ENCODE measurements at regions not wholly inside any gene's neighbourhood (a gene's known extent, or its start where the extent isn't known, plus 50 kb on each side); places are given as distances from the start of the nearest gene placed in this dataset.

DNA sequence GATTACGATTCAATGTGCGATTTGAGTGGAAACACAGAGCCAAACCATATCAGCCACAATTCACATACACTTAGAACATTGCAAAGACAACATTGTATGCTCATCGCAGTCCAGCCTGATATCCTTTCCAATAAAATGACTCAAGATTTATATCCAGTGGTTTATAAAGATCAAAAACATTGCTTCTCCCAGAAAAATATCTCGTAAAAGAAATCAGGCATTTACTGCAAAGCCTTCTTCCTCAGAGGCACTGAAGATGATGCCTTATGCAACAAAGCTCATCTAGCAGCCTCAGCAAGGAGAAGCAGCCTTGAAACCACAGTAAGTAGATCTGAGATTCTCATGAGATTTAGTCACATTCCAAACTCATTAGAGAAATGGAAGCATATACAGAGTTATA is 523.8 kb downstream of the ELAVL2 start:
- H3K9me3 Mint-ChIP-seq (ENCODE audit: low read depth): no peaks in the 10 kb centered on the region
- peaks cover 3% of the 10 kb centered on the region for H3K27me3 Mint-ChIP-seq (ENCODE audit: low read depth)
- no peak overlapping the region for H3K4me3 Mint-ChIP-seq (ENCODE audit: unreplicated experiment)
- no peaks in the 10 kb centered on the region for H3K36me3 Mint-ChIP-seq (ENCODE audit: low read depth)
- no peaks in the 10 kb centered on the region for H3K4me1 Mint-ChIP-seq (ENCODE audit: low read depth)
- DNase-seq (ENCODE audit: low spot score): no peak
- no peak for TF ChIP-seq CTCF (IDR thresholded peaks at IDR 0.05)
- no peak overlapping the region for H3K27ac Mint-ChIP-seq (ENCODE audit: unreplicated experiment)

GRCh38 chr9:23306731-23307130 is 519.3 kb downstream of the ELAVL2 start:
- H3K4me1 Mint-ChIP-seq (ENCODE audit: low read depth): no peaks in the 10 kb centered on the region
- no peak overlapping the region for H3K27ac Mint-ChIP-seq (ENCODE audit: unreplicated experiment)
- no peak for TF ChIP-seq CTCF (IDR thresholded peaks at IDR 0.05)
- DNase-seq (ENCODE audit: low spot score): no peak
- H3K9me3 Mint-ChIP-seq (ENCODE audit: low read depth): peaks cover 3% of the 10 kb centered on the region
- peaks cover 5% of the 10 kb centered on the region for H3K27me3 Mint-ChIP-seq (ENCODE audit: low read depth)
- H3K36me3 Mint-ChIP-seq (ENCODE audit: low read depth): no peaks in the 10 kb centered on the region
- no peak overlapping the region for H3K4me3 Mint-ChIP-seq (ENCODE audit: unreplicated experiment)

DNA sequence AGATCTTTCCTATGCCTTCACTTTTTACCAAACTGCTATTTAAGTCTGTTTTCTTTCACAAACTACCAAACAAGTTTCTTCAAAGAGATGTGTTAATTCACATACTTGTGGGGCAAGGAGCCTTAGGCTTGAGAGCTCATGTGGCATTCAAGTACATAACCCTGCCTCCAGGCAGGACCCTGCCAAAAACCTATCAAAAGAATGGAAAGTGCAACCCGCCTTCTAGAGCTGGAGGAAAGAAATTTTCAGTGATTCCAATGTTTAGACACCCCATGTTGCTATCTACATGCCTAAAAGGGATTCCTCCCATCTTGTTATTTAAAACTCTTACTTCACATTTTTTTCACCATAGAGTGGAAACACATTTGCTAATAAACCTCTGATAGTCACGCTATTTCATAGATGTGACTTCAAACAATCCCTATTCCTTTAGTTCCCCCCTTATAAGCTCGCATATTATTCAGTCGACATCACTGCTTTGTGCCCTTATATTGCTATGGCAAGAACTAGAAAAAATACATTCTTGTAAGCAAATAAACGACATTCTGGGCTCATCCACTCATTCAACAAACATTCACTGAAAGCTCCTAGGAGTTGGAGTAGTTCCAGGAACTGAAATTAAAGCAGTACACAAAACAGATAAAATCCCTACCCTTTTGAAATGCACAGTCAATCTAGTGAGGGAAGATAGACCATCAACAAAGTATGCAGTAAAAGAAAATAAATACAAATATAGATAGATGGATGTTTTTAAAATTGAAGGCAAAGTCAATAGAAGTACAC is 518.1 kb downstream of the ELAVL2 start:
- Mint-ChIP-seq H3K36me3 (ENCODE audit: low read depth) (no peaks in the 10 kb centered on the region), H3K27me3 (ENCODE audit: low read depth) (peaks cover 3% of the 10 kb centered on the region), H3K9me3 (ENCODE audit: low read depth) (peaks cover 3% of the 10 kb centered on the region), H3K4me3 (ENCODE audit: unreplicated experiment) (no peak overlapping the region), H3K4me1 (ENCODE audit: low read depth) (no peaks in the 10 kb centered on the region), H3K27ac (ENCODE audit: unreplicated experiment) (no peak overlapping the region)
- no peak for DNase-seq (ENCODE audit: low spot score)
- no peak for TF ChIP-seq CTCF (IDR thresholded peaks at IDR 0.05)

- Mint-ChIP-seq H3K27ac (ENCODE audit: unreplicated experiment) (no peak overlapping the region), H3K27me3 (ENCODE audit: low read depth) (peaks cover 3% of the 10 kb centered on the region), H3K36me3 (ENCODE audit: low read depth) (no peaks in the 10 kb centered on the region), H3K4me1 (ENCODE audit: low read depth) (no peaks in the 10 kb centered on the region), H3K4me3 (ENCODE audit: unreplicated experiment) (no peak overlapping the region), H3K9me3 (ENCODE audit: low read depth) (peaks cover 3% of the 10 kb centered on the region)
- DNase-seq (ENCODE audit: low spot score): no peak
- TF ChIP-seq CTCF (IDR thresholded peaks at IDR 0.05): no peak
These were observed 516.2 kb downstream of the ELAVL2 start for GRCh38 chr9:23309800-23310199.

DNA sequence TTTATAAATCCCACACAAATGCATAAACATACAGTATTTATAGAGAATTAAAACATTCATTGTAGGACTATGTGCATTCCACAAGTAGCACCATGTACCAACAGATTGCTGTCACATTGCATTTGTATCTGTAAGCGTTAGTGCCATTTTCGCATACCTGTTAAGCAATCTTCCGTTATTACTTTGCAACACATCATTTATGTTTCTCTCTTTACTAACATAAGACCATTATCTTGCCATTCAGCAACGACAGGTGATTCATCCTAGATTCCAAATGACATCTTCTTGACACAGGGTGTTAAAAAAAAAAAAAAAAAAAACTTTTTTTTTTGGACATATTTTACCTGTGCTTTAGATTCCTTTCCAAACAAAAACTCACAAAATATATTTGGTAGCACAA is 511.8 kb downstream of the ELAVL2 start:
- TF ChIP-seq CTCF (IDR thresholded peaks at IDR 0.05): no peak
- H3K4me3 Mint-ChIP-seq (ENCODE audit: unreplicated experiment): no peak overlapping the region
- H3K36me3 Mint-ChIP-seq (ENCODE audit: low read depth): no peaks in the 10 kb centered on the region
- no peaks in the 10 kb centered on the region for H3K9me3 Mint-ChIP-seq (ENCODE audit: low read depth)
- H3K27ac Mint-ChIP-seq (ENCODE audit: unreplicated experiment): no peak overlapping the region
- H3K4me1 Mint-ChIP-seq (ENCODE audit: low read depth): no peaks in the 10 kb centered on the region
- no peak for DNase-seq (ENCODE audit: low spot score)
- H3K27me3 Mint-ChIP-seq (ENCODE audit: low read depth): peaks cover 3% of the 10 kb centered on the region
